ENCODE measurements at regions not wholly inside any gene's neighbourhood (a gene's known extent, or its start where the extent isn't known, plus 50 kb on each side); places are given as distances from the start of the nearest gene placed in this dataset.

- TF ChIP-seq ZNF532 (CRISPR knock-in tag; IDR thresholded peaks at IDR 0.05; ENCODE audit: borderline replicate concordance), result no peak
- no peak for TF ChIP-seq MAX (CRISPR knock-in tag; IDR thresholded peaks at IDR 0.05)
- no peak for TF ChIP-seq ZNF281 (CRISPR knock-in tag; IDR thresholded peaks at IDR 0.05)
- TF ChIP-seq ATF1 (CRISPR knock-in tag; IDR thresholded peaks at IDR 0.05), result no peak
- TF ChIP-seq TEAD1 (CRISPR knock-in tag; IDR thresholded peaks at IDR 0.05), result no peak
Measured at GRCh38 chr7:47032536-47032908, 549.4 kb downstream of the TNS3 start (continued).

- H3K36me3 Mint-ChIP-seq, result no peaks in the 10 kb centered on the region
- no peaks in the 10 kb centered on the region for H3K9me3 Mint-ChIP-seq
- TF ChIP-seq ZBTB43 (CRISPR knock-in tag; IDR thresholded peaks at IDR 0.05) (no peak), ZBTB21 (CRISPR knock-in tag; IDR thresholded peaks at IDR 0.05; ENCODE audit: borderline replicate concordance) (no peak), GTF2I (CRISPR knock-in tag; conservative IDR thresholded peaks at IDR 0.05) (no peak), MLX (CRISPR knock-in tag; IDR thresholded peaks at IDR 0.05) (no peak), IRF1 (CRISPR knock-in tag; IDR thresholded peaks at IDR 0.05) (no peak), ESRRA (CRISPR knock-in tag; IDR thresholded peaks at IDR 0.05; ENCODE audit: borderline replicate concordance) (no peak), PREB (CRISPR knock-in tag; IDR thresholded peaks at IDR 0.05; ENCODE audit: borderline replicate concordance) (no peak), CBFB (CRISPR knock-in tag; IDR thresholded peaks at IDR 0.05; ENCODE audit: low read depth) (no peak), ZSCAN18 (CRISPR knock-in tag; IDR thresholded peaks at IDR 0.05) (no peak), OVOL2 (CRISPR knock-in tag; IDR thresholded peaks at IDR 0.05; ENCODE audit: borderline replicate concordance) (no peak)
- H3K27me3 Mint-ChIP-seq (ENCODE audit: low read depth), result peaks cover 21% of the 10 kb centered on the region
- no peak overlapping the region for H3K27ac Mint-ChIP-seq
- ATAC-seq (no peak), DNase-seq (ENCODE audit: low spot score) (no peak)
- ChIA-PET POLR2A (no interaction called here), CTCF (no interaction called here)
- H3K4me3 Mint-ChIP-seq, result no peak overlapping the region
- H3K4me1 Mint-ChIP-seq, result no peaks in the 10 kb centered on the region
Measured at GRCh38 chr7:47031786-47032535, 550.0 kb downstream of the TNS3 start.
